GM12864 (cell line): ENCODE measurements at regions not wholly inside any gene's neighbourhood (a gene's known extent, or its start where the extent isn't known, plus 50 kb on each side); places are given as distances from the start of the nearest gene placed in this dataset.

Experiments
- DNase-seq: peaks from one replicate; pipeline ENCODE4 v3.0.0-alpha.2; 2011; ENCODE audit warnings: low read depth
- H3K4me3 ChIP-seq: 2 replicates; pipeline ENCODE4 v1.5.1; 2011; ENCODE audit warnings: mild to moderate bottlenecking, low read depth, low read length, control low read depth
- CTCF ChIP-seq: IDR thresholded peaks from 2 replicates; pipeline ENCODE4 v1.5.1; 2011; ENCODE audit warnings: low read depth, mild to moderate bottlenecking, moderate library complexity, low read length, control low read depth, inconsistent platforms; ENCODE audit errors: missing control alignments

- TF ChIP-seq CTCF, result no peak
- DNase-seq, result no peak
- H3K4me3 ChIP-seq, result no peak overlapping the region
Observed at GRCh38 chr16:85190572-85190971, 78.3 kb upstream of the CIBAR2 start.

GRCh38 chr16:85191341-85191965 lies 79.2 kb upstream of the CIBAR2 start:
- DNase-seq, result no peak
- no peak for TF ChIP-seq CTCF
- no peak overlapping the region for H3K4me3 ChIP-seq

GRCh38 chr16:85192238-85193114 lies 80.2 kb upstream of the CIBAR2 start:
- no peak for TF ChIP-seq CTCF
- H3K4me3 ChIP-seq, result no peak overlapping the region
- DNase-seq, result no peak

- DNase-seq, result no peak
- H3K4me3 ChIP-seq, result no peak overlapping the region
- TF ChIP-seq CTCF, result no peak
Observed at GRCh38 chr16:85193115-85193493, 80.8 kb upstream of the CIBAR2 start.

GRCh38 chr16:85193876-85194275 lies 81.6 kb upstream of the CIBAR2 start:
- TF ChIP-seq CTCF, result no peak

GRCh38 chr16:85194307-85195270 lies 82.3 kb upstream of the CIBAR2 start:
- DNase-seq, result no peak
- H3K4me3 ChIP-seq, result no peak overlapping the region
- TF ChIP-seq CTCF, result no peak

More at GRCh38 chr16:85193876-85194275, 81.6 kb upstream of the CIBAR2 start:
- H3K4me3 ChIP-seq, result no peak overlapping the region
- no peak for DNase-seq
